DND-41 (cell line): ENCODE measurements at regions not wholly inside any gene's neighbourhood (a gene's known extent, or its start where the extent isn't known, plus 50 kb on each side); places are given as distances from the start of the nearest gene placed in this dataset.

Experiments used
- EZH2 ChIP-seq: IDR thresholded peaks from 3 replicates; pipeline ENCODE4 v1.6.1; 2012; ENCODE audit warnings: borderline replicate concordance, low read depth, mild to moderate bottlenecking, moderate library complexity, low read length, inconsistent platforms; ENCODE audit not compliant: severe bottlenecking
- TF ChIP-seq, protein P1 (sequence below): IDR thresholded peaks from 2 replicates; pipeline ENCODE4 v1.5.1; 2012; ENCODE audit warnings: borderline replicate concordance, low read length, moderate library complexity, mild to moderate bottlenecking; ENCODE audit not compliant: poor library complexity, severe bottlenecking; ENCODE audit errors: extremely low read depth

GRCh38 chr22:22067192-22067591 lies 84.6 kb upstream of the TOP3B start:
- TF ChIP-seq EZH2 = no peak
- TF ChIP-seq, protein P1, sequence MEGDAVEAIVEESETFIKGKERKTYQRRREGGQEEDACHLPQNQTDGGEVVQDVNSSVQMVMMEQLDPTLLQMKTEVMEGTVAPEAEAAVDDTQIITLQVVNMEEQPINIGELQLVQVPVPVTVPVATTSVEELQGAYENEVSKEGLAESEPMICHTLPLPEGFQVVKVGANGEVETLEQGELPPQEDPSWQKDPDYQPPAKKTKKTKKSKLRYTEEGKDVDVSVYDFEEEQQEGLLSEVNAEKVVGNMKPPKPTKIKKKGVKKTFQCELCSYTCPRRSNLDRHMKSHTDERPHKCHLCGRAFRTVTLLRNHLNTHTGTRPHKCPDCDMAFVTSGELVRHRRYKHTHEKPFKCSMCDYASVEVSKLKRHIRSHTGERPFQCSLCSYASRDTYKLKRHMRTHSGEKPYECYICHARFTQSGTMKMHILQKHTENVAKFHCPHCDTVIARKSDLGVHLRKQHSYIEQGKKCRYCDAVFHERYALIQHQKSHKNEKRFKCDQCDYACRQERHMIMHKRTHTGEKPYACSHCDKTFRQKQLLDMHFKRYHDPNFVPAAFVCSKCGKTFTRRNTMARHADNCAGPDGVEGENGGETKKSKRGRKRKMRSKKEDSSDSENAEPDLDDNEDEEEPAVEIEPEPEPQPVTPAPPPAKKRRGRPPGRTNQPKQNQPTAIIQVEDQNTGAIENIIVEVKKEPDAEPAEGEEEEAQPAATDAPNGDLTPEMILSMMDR = no peak
